Upper lobe of left lung (tissue), 4 donors: ENCODE measurements at regions not wholly inside any gene's neighbourhood (a gene's known extent, or its start where the extent isn't known, plus 50 kb on each side); places are given as distances from the start of the nearest gene placed in this dataset.
"Not testable (repeated sequence)": the region's sequence is repeated elsewhere in the genome, so short reads cannot be mapped to it uniquely, and the experiment has no call there.

Source experiments
- EP300 ChIP-seq, 4 donors: sonication (generic); formaldehyde crosslinking; IDR thresholded peaks; one replicate each; pipeline ENCODE4 v1.5.1; 2017; ENCODE audit warnings: antibody characterized with exemption in 4 of 4, control low read depth in 2 of 4
- POLR2A ChIP-seq, 4 donors: fragments of 450-650 bp; IDR thresholded peaks; one replicate each; pipeline ENCODE4 v1.5.1; 2016 to 2017; ENCODE audit warnings: antibody characterized with exemption in 4 of 4, mild to moderate bottlenecking in 2 of 4
- POLR2AphosphoS5 ChIP-seq, 2 donors: sonication (generic); formaldehyde crosslinking; IDR thresholded peaks; one replicate each; pipeline ENCODE4 v1.5.1; 2017; ENCODE audit warnings: antibody characterized with exemption in 2 of 2
- TF ChIP-seq, protein P1 (sequence below), 6 experiments: fragments of 450-650 bp in 4 of 6; fragments of 200-600 bp in 2 of 6; sonication (generic) in 2 of 6; IDR thresholded peaks; one replicate each; pipeline ENCODE4 v1.5.1; 2016 to 2019; ENCODE audit warnings: antibody characterized with exemption in 6 of 6

DNA sequence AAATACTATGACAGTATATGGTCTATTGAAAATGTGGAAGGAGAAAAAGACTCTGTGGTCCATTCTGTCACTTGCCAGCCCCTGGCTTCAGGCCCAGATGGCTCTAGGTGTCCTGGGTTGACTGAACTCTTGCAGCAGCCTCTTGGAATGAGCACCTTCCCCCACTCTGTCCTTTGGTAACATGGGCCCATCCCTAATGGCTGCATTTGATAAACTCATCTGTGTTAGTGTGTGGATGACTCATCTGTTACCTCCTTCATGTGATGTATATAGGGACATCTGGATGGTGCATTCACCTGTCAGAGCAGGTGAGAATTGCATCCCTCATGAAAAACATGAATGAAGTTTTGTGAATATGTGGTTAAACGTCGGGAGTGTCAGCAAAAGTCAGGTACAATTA lies 93.5 kb downstream of the NAPG start:
- TF ChIP-seq, protein P1, sequence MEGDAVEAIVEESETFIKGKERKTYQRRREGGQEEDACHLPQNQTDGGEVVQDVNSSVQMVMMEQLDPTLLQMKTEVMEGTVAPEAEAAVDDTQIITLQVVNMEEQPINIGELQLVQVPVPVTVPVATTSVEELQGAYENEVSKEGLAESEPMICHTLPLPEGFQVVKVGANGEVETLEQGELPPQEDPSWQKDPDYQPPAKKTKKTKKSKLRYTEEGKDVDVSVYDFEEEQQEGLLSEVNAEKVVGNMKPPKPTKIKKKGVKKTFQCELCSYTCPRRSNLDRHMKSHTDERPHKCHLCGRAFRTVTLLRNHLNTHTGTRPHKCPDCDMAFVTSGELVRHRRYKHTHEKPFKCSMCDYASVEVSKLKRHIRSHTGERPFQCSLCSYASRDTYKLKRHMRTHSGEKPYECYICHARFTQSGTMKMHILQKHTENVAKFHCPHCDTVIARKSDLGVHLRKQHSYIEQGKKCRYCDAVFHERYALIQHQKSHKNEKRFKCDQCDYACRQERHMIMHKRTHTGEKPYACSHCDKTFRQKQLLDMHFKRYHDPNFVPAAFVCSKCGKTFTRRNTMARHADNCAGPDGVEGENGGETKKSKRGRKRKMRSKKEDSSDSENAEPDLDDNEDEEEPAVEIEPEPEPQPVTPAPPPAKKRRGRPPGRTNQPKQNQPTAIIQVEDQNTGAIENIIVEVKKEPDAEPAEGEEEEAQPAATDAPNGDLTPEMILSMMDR (IDR thresholded peaks at IDR 0.05): not testable (repeated sequence)
- TF ChIP-seq POLR2A, EP300, POLR2AphosphoS5 (IDR thresholded peaks at IDR 0.05): not testable (repeated sequence)
